Tibial nerve (tissue), 4 donors: ENCODE measurements at regions not wholly inside any gene's neighbourhood (a gene's known extent, or its start where the extent isn't known, plus 50 kb on each side); places are given as distances from the start of the nearest gene placed in this dataset.

Experiments used
- DNase-seq, 2 donors: peaks; one replicate each; pipeline ENCODE4 v3.0.0-alpha.2; 2019; ENCODE audit warnings: low spot score in 2 of 2
- H3K27ac ChIP-seq, 4 donors: fragments of 200-600 bp; sonication (generic) in 3 of 4; one replicate each; pipeline ENCODE4 v1.5.1; 2017 to 2019; ENCODE audit warnings: mild to moderate bottlenecking in 1 of 4
- H3K27me3 ChIP-seq, 2 donors: fragments of 200-600 bp; sonication (generic) in 1 of 2; one replicate each; pipeline versions ENCODE4 v1.5.1 to v1.6.0; 2017 to 2019
- H3K36me3 ChIP-seq, 3 donors: fragments of 200-600 bp; sonication (generic); one replicate each; pipeline ENCODE4 v1.5.1; 2018 to 2019
- H3K4me1 ChIP-seq, 4 donors: fragments of 200-600 bp; sonication (generic) in 3 of 4; one replicate each; pipeline ENCODE4 v1.5.1; 2017 to 2019
- H3K4me3 ChIP-seq, 4 donors: fragments of 200-600 bp; sonication (generic) in 3 of 4; one replicate each; pipeline ENCODE4 v1.5.1; 2017 to 2019; ENCODE audit warnings: mild to moderate bottlenecking in 1 of 4, moderate library complexity in 1 of 4
- H3K9me3 ChIP-seq, 4 donors: fragments of 200-600 bp; sonication (generic) in 3 of 4; one replicate each; pipeline ENCODE4 v1.5.1; 2017 to 2019
- CTCF ChIP-seq, 5 experiments: fragments of 200-600 bp in 3 of 5; fragments of 450-650 bp in 2 of 5; sonication (generic) in 3 of 5; IDR thresholded peaks; one replicate each; pipeline ENCODE4 v1.5.1; 2016 to 2019; ENCODE audit warnings: antibody characterized with exemption in 5 of 5, mild to moderate bottlenecking in 3 of 5, moderate library complexity in 2 of 5
- EP300 ChIP-seq, 2 donors: sonication (generic); formaldehyde crosslinking; IDR thresholded peaks; one replicate each; pipeline ENCODE4 v1.6.1; 2017; ENCODE audit warnings: antibody characterized with exemption in 2 of 2, mild to moderate bottlenecking in 1 of 2
- POLR2A ChIP-seq, 2 donors: fragments of 450-650 bp; IDR thresholded peaks; one replicate each; pipeline ENCODE4 v1.6.1; 2017; ENCODE audit warnings: antibody characterized with exemption in 2 of 2, mild to moderate bottlenecking in 2 of 2, moderate library complexity in 2 of 2
- WGBS, 2 donors: methylation state at CpG; one replicate each; pipeline ENCODE4 v1.1.5; 2018; 5-methylcytosine and 5-hydroxymethylcytosine counted together

- 74 to 79% methylated on average over 2 of the region's 2 CpGs for WGBS, 2 donors
- H3K4me3 ChIP-seq: no peak overlapping the region
- H3K4me1 ChIP-seq: no peaks in the 10 kb centered on the region
- no peak overlapping the region for H3K27ac ChIP-seq
- peaks cover 0 to 1% (median 0%) of the 10 kb centered on the region in 4 donors for H3K9me3 ChIP-seq
- no peaks in the 10 kb centered on the region for H3K27me3 ChIP-seq
- no peak for DNase-seq
- TF ChIP-seq EP300 (IDR thresholded peaks at IDR 0.05): no peak
- no peak for TF ChIP-seq CTCF (IDR thresholded peaks at IDR 0.05)
- no peak for TF ChIP-seq POLR2A (IDR thresholded peaks at IDR 0.05)
- no peaks in the 10 kb centered on the region for H3K36me3 ChIP-seq
Measured at GRCh38 chr13:77988355-77988754, 69.7 kb upstream of the EDNRB start.

DNA sequence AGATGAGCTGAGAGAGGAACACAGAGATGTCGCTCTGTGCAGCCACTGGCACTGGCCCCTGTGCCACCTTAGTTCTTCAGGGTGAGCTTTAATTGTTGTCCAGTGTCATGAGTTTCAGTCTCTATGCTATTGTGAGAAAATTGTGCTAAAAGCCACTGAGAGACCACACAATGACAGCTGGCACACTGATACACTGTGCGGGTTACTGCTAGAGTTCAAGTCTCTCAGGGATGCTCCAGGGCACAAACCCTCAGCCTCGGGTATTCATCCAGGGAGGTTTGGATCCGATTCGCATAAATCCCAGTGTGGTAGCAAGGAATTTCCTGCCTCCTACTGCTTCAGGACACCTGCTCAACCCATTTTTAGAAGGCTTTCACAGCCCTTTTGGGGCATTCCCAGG, 68.1 kb upstream of the EDNRB start:
- TF ChIP-seq POLR2A (IDR thresholded peaks at IDR 0.05): no peak
- no peak for TF ChIP-seq EP300 (IDR thresholded peaks at IDR 0.05)
- TF ChIP-seq CTCF (IDR thresholded peaks at IDR 0.05): no peak
- Histone ChIP-seq H3K9me3 (peaks cover 0 to 5% (median 0%) of the 10 kb centered on the region in 4 donors), H3K36me3 (no peaks in the 10 kb centered on the region), H3K4me1 (peaks cover 0 to 5% (median 1%) of the 10 kb centered on the region in 4 donors), H3K4me3 (no peak overlapping the region), H3K27ac (no peak overlapping the region), H3K27me3 (no peaks in the 10 kb centered on the region)
- no peak for DNase-seq
- WGBS, 2 donors: 53 to 94% methylated on average over 3 to 5 of the region's 5 CpGs

- 44 to 49% methylated on average over 3 of the region's 3 CpGs for WGBS, 2 donors
- Histone ChIP-seq H3K4me3 (no peak overlapping the region), H3K4me1 (peaks cover 0 to 9% (median 2%) of the 10 kb centered on the region in 4 donors)
Measured at GRCh38 chr13:77985866-77986636, 67.4 kb upstream of the EDNRB start.

GRCh38 chr13:77981281-77981881, 62.8 kb upstream of the EDNRB start:
- Histone ChIP-seq H3K36me3 (no peaks in the 10 kb centered on the region), H3K4me3 (no peak overlapping the region), H3K9me3 (peaks cover 0 to 10% (median 0%) of the 10 kb centered on the region in 4 donors), H3K4me1 (peaks cover 0 to 26% (median 11%) of the 10 kb centered on the region in 4 donors), H3K27me3 (no peaks in the 10 kb centered on the region), H3K27ac (peak overlapping the region in 2 of 4 donors; percentile 70 to 78)
- no peak for DNase-seq
- 13 to 22% methylated on average over 1 of the region's 1 CpG for WGBS, 2 donors
- TF ChIP-seq EP300 (IDR thresholded peaks at IDR 0.05) (peak in 1 of 2 donors; percentile 39), CTCF (IDR thresholded peaks at IDR 0.05) (no peak)

More at GRCh38 chr13:77985866-77986636, 67.4 kb upstream of the EDNRB start:
- Histone ChIP-seq H3K27me3 (no peaks in the 10 kb centered on the region), H3K9me3 (peaks cover 0 to 5% (median 0%) of the 10 kb centered on the region in 4 donors), H3K36me3 (no peaks in the 10 kb centered on the region), H3K27ac (no peak overlapping the region)
- peak in 1 of 2 donors; percentile 41 for TF ChIP-seq EP300 (IDR thresholded peaks at IDR 0.05)
- no peak for TF ChIP-seq CTCF (IDR thresholded peaks at IDR 0.05)
- no peak for DNase-seq

DNA sequence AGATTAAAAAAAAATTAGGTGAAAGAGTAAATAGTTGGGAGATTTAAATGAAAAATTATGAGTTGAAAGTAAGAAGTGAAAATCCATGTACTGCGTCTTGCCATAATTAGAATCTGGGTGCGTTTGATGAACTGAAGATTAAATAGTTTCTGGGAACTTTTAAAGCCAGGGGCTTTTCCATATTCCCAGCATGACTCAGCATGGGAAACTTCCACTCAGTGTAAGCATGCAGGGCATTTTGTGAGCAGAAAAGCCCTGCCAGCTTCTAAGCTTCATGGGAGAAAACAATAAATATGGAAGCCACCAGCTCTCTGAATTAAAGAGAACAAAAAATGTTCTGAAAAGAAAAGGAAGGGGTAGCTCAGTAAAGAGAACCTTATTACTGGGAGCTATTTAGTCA, 62.0 kb upstream of the EDNRB start:
- TF ChIP-seq POLR2A (IDR thresholded peaks at IDR 0.05) (no peak), CTCF (IDR thresholded peaks at IDR 0.05) (no peak), EP300 (IDR thresholded peaks at IDR 0.05) (peak; percentile 20 to 22)
- peaks cover 0 to 10% (median 0%) of the 10 kb centered on the region in 4 donors for H3K9me3 ChIP-seq
- no peaks in the 10 kb centered on the region for H3K36me3 ChIP-seq
- H3K4me1 ChIP-seq: peaks cover 0 to 26% (median 11%) of the 10 kb centered on the region in 4 donors
- DNase-seq: no peak
- 12 to 17% methylated on average over 2 of the region's 2 CpGs for WGBS, 2 donors
- H3K27me3 ChIP-seq: no peaks in the 10 kb centered on the region
- peak overlapping the region in 2 of 4 donors; percentile 70 to 78 for H3K27ac ChIP-seq
- H3K4me3 ChIP-seq: no peak overlapping the region
